Activated naive CD4-positive, alpha-beta T cell treated with anti-CD3 and anti-CD28 coated beads, Interleukin-2, amount 50 U/mL, for 16 hours (primary cell): ENCODE measurements at regions not wholly inside any gene's neighbourhood (a gene's known extent, or its start where the extent isn't known, plus 50 kb on each side); places are given as distances from the start of the nearest gene placed in this dataset.

ENCODE experiments used
- DNase-seq: peaks from one replicate; pipeline ENCODE4 v3.0.0-alpha.2; 2020

GRCh38 chr16:51638339-51639135 is 487.5 kb upstream of the SALL1 start:
- no peak for DNase-seq

DNA sequence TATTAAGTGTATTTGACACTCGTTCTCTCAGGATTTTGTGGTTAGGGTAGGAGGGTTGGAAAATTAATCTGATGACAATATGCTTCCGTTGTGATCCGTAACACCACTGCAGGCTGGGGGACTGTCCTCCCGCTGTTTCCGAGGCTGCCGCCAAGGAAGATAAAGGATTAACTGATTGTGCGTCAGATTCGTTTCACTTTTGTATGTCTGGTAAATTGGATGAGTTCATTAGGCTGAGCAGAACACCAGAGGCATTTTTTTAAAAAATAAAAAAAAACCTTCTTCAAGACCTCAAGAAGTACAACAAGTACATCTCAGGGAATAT is 486.7 kb upstream of the SALL1 start:
- DNase-seq: no peak

DNA sequence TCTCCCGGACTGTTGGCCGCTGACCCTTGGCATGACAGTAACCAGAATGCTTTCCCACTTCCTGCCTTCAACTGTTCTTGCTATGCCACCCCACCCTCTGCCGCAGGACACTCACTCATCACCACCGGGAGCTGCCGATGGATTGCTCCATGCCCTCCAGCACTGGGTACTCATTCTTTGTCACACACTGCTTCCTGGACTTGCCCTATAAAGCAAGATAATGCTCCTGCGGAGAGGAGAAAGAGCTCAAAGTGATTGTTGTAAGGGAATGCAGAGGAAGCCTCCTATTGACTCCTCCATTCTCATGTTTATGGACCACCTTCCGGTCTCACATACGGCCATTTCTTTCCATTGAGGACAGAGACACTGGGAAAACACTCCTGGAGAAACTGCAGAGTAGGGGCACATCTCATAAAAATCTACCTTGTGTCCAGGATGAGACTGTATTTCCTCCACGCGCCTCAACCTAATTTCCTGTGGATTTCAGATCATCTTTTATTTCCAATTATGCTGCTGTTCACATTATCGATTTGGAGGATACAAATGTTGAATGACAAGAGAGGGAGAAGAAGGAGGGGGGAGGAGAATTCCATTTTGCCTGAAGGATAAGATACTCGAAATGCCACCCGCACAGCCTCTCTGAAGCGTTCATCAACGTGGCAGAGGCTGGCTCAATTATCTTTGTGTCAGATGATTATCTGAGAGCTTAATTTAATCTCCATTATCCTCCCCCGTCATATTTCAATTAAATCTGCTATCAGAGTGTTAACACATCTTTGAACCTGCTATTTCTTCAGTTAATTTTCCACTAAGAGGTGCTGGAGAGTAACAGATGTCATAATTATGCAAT is 486.1 kb upstream of the SALL1 start:
- DNase-seq: no peak

DNA sequence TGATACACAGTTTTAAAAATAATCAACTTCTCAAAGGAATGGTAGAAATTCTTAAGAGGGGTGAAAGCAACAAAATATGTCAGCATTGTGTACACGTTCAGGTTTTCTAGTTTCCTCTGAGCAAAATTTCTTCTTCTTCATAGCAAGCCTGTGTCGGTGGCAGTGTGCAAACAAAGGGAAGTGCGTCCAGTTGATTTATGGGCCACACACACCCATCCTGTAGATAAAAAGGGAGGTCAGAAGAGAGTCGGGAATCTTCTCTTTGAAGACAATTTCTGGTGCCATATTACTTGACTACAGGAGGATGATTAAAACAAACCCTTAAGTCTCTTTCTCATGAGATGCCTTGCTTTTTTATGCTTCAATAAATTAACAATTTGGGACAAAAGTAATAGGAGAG is 484.1 kb upstream of the SALL1 start:
- DNase-seq: no peak

- DNase-seq: no peak
These were observed 479.0 kb upstream of the SALL1 start for GRCh38 chr16:51630076-51630475.

- DNase-seq: no peak
These were observed 478.5 kb upstream of the SALL1 start for GRCh38 chr16:51629576-51629975.

GRCh38 chr16:51624080-51624775 is 473.2 kb upstream of the SALL1 start:
- no peak for DNase-seq

DNA sequence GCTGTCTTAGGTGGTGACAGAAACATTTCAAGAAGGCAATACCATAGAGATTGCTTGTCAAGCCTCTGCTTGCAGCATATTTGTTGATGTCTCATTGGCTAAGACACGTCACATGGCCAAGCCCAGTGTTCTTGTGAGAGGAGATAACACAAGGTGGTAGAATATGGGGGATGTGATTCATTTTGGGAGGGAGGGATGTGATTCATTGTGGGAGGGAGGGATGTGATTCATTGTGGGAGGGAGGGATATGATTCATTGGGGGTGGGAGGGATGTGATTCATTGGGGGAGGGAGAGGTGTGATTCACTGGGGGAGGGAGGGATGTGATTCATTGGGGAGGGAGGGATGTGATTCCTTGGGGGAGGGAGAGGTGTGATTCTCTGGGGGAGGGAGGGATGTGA is 470.5 kb upstream of the SALL1 start:
- no peak for DNase-seq

DNA sequence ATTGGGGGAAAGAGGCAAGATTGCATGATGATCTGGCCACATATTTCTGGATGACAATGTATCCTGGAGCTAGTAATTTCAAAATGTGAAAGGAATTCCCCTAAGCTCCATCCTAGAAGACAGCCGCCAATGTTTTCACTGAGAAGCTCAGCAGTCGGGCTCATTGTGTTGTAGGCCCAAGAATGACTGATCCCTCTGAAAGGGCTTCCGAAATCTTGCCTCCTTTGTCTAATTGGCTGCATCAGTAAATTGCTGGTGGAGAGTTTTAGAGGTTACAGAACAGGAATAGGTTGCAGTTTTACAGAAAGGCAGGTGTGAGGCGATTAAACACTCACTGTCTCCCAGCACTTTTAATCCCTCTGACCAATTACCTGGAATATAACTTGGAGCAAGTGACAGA is 464.1 kb upstream of the SALL1 start:
- no peak for DNase-seq

DNA sequence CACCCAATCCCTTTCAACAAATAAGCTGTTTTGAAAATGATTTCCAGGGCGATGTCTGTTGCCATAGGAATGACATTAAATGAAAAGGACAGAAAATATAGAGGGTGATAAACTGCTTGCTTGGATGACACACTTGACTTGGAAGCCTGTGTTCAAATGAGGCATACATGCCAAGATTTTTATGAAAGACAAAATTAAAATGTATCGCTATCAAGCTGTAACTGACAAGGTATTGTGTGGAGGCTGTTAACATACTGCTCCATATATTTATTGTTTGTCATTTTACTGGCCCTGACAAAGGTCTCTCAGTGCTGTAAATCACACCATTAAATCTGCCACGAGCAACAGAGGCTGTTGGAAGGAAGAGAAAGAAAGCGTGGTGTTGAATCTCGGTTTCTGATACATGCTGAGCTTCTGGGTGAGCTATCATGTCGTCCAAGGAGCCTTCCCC is 456.2 kb upstream of the SALL1 start:
- no peak for DNase-seq

GRCh38 chr16:51596247-51596646 is 445.2 kb upstream of the SALL1 start:
- no peak for DNase-seq

DNA sequence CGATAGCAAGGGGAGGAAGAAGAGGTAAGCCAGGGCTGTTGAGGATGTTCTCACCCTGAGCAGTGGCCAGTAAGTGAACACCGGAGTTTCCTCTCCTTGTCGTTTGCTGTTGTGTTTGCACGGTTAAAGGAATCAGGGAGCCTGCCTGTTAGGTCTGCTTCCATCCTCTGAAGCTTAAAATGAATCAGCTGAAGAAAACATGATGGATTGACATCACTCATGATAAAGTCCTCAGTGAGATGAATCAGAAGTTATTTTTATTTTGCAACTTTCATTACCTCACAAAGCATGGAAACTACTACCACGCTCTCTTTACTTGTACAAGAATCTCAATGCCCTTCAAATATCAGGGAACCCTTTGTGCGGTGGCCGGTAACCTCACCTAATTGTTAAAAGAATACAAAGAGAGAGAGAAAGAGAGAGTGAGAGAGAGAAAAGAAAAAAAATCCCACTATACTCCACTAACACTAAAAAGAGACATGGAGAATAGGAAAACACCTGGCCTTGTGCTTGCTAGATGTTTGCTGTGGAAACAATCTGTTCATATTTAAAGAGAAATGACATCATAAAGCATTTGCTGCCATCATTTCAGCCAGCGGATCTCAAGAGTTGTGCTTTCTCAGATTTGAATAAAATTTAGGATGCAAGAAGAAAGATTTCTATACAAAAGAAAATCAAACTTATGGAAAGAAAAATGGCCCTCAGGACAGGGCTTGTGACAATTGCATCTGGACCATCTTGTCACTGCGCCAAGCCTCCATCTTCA is 441.6 kb upstream of the SALL1 start:
- no peak for DNase-seq

GRCh38 chr16:51592001-51592501 is 441.0 kb upstream of the SALL1 start:
- no peak for DNase-seq

DNA sequence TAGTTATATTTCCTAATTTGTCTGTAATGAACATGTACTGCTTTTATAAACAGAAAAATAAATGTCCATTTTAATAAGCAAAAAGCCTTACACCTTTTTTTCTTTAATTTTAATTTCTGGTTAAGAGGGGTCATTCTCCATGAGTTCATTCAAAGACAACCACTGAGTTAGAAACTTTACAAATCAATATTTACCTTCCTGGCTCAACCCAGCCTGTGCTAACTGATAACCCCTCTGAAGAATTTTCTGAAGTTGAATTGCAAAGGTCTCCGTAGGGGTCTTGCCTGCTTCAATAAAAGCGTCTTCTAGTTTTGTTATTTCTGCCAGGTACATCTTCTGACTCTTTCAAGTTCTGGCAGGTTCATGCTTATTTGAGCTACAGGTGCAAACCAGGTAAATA is 440.4 kb upstream of the SALL1 start:
- no peak for DNase-seq

- DNase-seq: no peak
These were observed 428.7 kb upstream of the SALL1 start for GRCh38 chr16:51579652-51580360.

DNA sequence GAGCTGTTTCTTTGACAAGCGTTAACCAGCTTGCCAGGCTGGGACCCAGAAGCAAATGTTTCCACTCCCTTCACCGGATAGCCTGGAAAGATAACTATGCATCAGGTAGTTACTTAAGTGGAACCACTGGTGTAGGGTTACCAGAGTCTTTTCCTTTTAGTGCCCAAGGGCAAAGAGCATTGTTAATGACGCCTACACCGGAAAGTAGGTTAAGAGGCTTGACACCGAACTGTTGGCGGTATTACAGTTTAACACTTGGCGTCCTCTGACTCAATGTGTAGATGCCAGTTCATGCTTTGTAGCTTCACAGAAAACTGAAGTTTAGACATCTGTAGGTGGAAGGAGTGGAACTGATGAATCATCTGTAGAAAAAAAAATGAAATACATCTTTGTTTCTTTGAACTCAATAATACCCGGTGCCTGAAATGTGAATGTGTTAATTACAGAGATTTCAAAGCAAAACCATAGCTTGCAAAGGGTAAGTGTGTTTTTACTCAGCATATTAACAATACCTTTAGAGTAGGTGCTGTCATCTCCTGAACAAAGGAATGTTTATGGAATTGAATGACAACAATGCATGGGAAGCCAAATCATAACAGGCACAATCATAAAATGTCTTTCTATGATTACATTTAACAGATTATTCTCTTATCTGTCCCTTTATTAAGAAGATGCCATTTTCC is 426.7 kb upstream of the SALL1 start:
- no peak for DNase-seq

DNA sequence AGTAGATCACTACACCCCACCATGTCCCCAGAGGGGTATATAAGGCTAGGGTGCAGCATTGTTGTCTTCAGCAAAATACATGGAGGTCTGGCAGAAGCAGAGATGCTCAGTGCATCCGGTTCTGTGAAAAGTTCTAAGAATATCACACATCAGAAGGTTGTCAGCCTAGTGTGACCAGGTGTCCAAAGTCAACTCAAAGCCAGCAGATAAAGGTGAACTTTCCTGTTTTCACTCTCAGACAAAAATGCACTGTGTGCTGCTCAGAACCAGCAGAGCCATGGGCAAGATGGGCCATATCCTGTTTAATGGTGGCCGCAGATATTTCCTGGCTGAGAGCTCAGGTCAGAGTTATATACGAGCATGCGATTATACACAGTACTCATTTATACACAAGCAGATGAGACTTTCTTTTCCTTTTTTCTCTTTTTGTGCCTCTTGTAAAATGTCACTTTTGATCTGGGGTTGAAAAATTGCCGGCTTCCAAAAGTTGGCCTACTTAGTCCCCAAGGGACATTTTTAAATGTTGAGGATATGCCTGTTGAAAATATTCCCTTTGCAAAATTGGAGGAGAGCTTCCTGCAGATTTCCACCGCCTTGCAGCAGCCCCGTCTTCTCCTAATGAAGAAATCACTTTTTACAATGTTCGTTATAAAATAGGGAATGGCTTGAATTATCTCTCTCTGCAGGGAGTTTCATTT is 425.6 kb upstream of the SALL1 start:
- DNase-seq: no peak

GRCh38 chr16:51573191-51573590 is 422.1 kb upstream of the SALL1 start:
- DNase-seq: no peak

DNA sequence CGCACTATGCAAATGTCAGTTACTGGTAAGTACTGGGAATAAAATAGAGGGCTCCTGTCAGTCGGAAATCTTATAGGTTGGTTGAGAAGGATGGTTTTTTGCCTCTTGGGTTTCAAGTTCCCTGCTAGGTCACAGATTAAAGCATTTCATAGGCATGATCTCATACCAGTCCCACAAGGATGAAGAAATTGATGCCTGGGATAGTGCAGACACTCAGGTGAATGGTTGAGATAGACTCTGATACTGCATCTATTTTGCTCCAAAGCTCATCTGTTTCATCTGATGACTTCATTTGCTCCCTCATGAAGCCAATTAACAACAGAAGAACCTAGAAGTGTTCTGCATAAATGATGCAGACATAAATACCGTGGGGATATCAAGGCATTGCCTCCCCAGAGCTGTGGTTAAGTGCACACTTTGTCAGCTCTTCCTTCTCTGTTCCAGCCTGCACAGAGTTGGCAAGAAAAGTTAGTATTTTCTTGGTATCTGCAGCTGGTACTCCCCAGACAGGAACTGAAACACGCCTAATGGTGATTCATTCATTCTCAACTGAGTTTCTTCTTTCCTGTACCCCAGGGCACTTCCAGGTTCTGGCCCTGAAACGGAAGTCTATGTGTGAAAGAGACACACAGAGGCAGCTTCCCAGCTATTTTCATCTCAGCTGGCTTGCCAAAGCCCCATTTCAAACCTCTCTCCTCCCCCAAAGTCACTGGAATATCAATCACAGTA is 418.3 kb upstream of the SALL1 start:
- no peak for DNase-seq

- DNase-seq: no peak
These were observed 416.8 kb upstream of the SALL1 start for GRCh38 chr16:51567911-51568310.
